Uterus (tissue), 2 donors: ENCODE measurements at regions not wholly inside any gene's neighbourhood (a gene's known extent, or its start where the extent isn't known, plus 50 kb on each side); places are given as distances from the start of the nearest gene placed in this dataset.

ENCODE experiments used
- CTCF ChIP-seq, 4 experiments: fragments of 200-600 bp in 2 of 4; fragments of 450-650 bp in 2 of 4; sonication (generic) in 2 of 4; IDR thresholded peaks; one replicate each; pipeline ENCODE4 v1.5.1; 2016 to 2019; ENCODE audit warnings: antibody characterized with exemption in 4 of 4, mild to moderate bottlenecking in 2 of 4, moderate library complexity in 1 of 4
- POLR2A ChIP-seq, 2 donors: fragments of 450-650 bp; IDR thresholded peaks; one replicate each; pipeline ENCODE4 v1.6.1; 2016; ENCODE audit warnings: antibody characterized with exemption in 2 of 2, mild to moderate bottlenecking in 1 of 2, moderate library complexity in 1 of 2

GRCh38 chr4:29278585-29278984, 1441.6 kb upstream of the PCDH7 start:
- no peak for TF ChIP-seq POLR2A (IDR thresholded peaks at IDR 0.05)
- no peak for TF ChIP-seq CTCF (IDR thresholded peaks at IDR 0.05)
